Heart right ventricle (tissue), 16 donors: ENCODE measurements at regions not wholly inside any gene's neighbourhood (a gene's known extent, or its start where the extent isn't known, plus 50 kb on each side); places are given as distances from the start of the nearest gene placed in this dataset.

Experiments used
- ATAC-seq, 8 donors: fragments of 200-7000 bp; cut with Tn5 transposase; one replicate each; pipeline ENCODE4 v1.9.1; 2020; ENCODE audit warnings: mild to moderate bottlenecking in 8 of 8, moderate library complexity in 8 of 8, moderate number of reproducible peaks in 1 of 8
- DNase-seq, 2 donors: peaks; one replicate each; pipeline ENCODE4 v3.0.0-alpha.2; 2020
- H3K27ac ChIP-seq, 10 donors: fragments of 200-600 bp; sonication (generic) in 2 of 10; one replicate each; pipeline versions ENCODE4 v1.5.0 to v1.8.0; 2020 to 2022; ENCODE audit warnings: mild to moderate bottlenecking in 3 of 10
- H3K27me3 ChIP-seq, 7 donors: fragments of 200-600 bp; one replicate each; pipeline ENCODE4 v1.8.0; 2021 to 2022; ENCODE audit warnings: mild to moderate bottlenecking in 2 of 7
- H3K36me3 ChIP-seq, 9 donors: fragments of 200-600 bp; sonication (generic) in 1 of 9; one replicate each; pipeline versions ENCODE4 v1.5.0 to v1.8.0; 2020 to 2022; ENCODE audit warnings: mild to moderate bottlenecking in 2 of 9
- H3K4me1 ChIP-seq, 9 donors: fragments of 200-600 bp; sonication (generic) in 1 of 9; one replicate each; pipeline versions ENCODE4 v1.5.0 to v1.8.0; 2020 to 2022; ENCODE audit warnings: mild to moderate bottlenecking in 4 of 9
- H3K4me3 ChIP-seq, 10 donors: fragments of 200-600 bp; sonication (generic) in 2 of 10; one replicate each; pipeline versions ENCODE4 v1.5.0 to v1.8.0; 2020 to 2022; ENCODE audit warnings: mild to moderate bottlenecking in 7 of 10, moderate library complexity in 2 of 10
- H3K9me3 ChIP-seq, 11 donors: fragments of 200-600 bp in 10 of 11; sonication (generic) in 2 of 11; one replicate each; pipeline versions ENCODE4 v1.5.0 to v1.8.0; 2013 to 2022; ENCODE audit warnings: mild to moderate bottlenecking in 2 of 11, control low read depth in 1 of 11, moderate library complexity in 1 of 11
- WGBS, 2 donors: extraction: QIAGEN DNeasy Blood & Tissue Kit; methylation state at CpG; one replicate each; pipeline ENCODE4 v1.1.7; 2013; ENCODE audit warnings: inconsistent platforms in 1 of 2; 5-methylcytosine and 5-hydroxymethylcytosine counted together
- intact Hi-C, 10 donors: fragments of 100-400 bp; cut with DNase I; formaldehyde crosslinking; loops; one replicate each; pipeline versions ENCODE4 v1.11.1 to v1.14.2; 2022
- TF ChIP-seq, protein P1 (sequence below), 9 donors: fragments of 200-600 bp; sonication (generic) in 2 of 9; IDR thresholded peaks; one replicate each; pipeline versions ENCODE4 v1.5.0 to v1.8.0; 2021 to 2022; ENCODE audit warnings: antibody characterized with exemption in 9 of 9, mild to moderate bottlenecking in 5 of 9, moderate library complexity in 1 of 9
- donor health status: Arrhythmogenic right ventricular cardiomyopathy.
- donor health status: ischemic (EF 13 %, LVEDD 7.1; RV severe dilation, severe dysfunction).
- donor health status: healthy with polysubstance abuse.
- donor health status: DM: no; HTN: yes; CAD: no.
- donor health status: DM: no; HTN: no; CAD: no.
- donor health status: ischemic (EF 25% LVEDD 6.9; RV normal size, moderate dysfunction).
- donor health status: ischemic (EF 25% LVEDD 5.7; RV mildly dilated, moderate dysfunction).
- donor health status: healthy.
- donor health status: DM: yes; HTN: yes; CAD: no.
- donor health status: Ischemic cardiomyopathy.
- donor health status: ischemic (EF 35%, LVEDD 5.7; RV mildly dilated, moderate dysfunction).
- donor health status: nonischemic (EF 11% LVEDD 7.7; RV severe dilation, severe dysfunction).
- donor health status: DM: yes; HTN: yes; CAD: no.
- donor health status: PGD.
- donor health status: ischemic (EF 29% LVEDD 5.4; RV normal size, mild dysfunction).
- donor health status: nonischemic (EF 23%, LVEDD 6.1; RV moderate dilation, normal function).

DNA sequence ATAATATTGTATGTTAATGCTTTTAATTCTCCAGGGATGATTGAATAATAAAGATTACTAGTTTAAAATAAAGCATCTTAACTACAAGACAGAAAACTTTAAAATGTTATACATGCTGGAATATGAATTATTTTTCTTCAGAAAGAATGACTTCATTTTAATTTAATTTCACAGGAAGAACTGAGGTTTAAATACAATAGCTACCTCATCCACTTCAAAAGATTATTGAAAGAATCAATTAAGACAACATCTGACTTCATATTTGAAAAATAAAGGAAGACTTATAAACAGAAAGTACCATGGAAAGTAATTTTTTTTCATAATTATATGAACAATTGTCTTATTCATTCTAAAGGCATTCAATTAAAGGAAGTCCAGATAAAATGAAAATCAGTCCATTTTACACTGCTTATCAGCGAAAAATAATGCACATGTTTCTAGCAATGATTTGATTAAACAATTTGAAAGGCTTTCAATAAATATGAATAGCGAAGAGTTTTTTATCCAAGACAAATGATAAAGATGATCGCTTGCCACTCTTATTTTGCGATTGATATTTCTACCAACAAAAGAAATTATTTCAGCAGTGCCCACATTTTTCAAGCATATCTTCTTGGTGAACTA lies 368.5 kb upstream of the OPRM1 start:
- TF ChIP-seq, protein P1, sequence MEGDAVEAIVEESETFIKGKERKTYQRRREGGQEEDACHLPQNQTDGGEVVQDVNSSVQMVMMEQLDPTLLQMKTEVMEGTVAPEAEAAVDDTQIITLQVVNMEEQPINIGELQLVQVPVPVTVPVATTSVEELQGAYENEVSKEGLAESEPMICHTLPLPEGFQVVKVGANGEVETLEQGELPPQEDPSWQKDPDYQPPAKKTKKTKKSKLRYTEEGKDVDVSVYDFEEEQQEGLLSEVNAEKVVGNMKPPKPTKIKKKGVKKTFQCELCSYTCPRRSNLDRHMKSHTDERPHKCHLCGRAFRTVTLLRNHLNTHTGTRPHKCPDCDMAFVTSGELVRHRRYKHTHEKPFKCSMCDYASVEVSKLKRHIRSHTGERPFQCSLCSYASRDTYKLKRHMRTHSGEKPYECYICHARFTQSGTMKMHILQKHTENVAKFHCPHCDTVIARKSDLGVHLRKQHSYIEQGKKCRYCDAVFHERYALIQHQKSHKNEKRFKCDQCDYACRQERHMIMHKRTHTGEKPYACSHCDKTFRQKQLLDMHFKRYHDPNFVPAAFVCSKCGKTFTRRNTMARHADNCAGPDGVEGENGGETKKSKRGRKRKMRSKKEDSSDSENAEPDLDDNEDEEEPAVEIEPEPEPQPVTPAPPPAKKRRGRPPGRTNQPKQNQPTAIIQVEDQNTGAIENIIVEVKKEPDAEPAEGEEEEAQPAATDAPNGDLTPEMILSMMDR (IDR thresholded peaks at IDR 0.05) = no peak
- no peaks in the 10 kb centered on the region for H3K27me3 ChIP-seq
- WGBS, 2 donors = 85 to 89% methylated on average over 4 of the region's 4 CpGs
- intact Hi-C loops = no loop called here
- H3K27ac ChIP-seq = no peak overlapping the region
- H3K36me3 ChIP-seq = no peaks in the 10 kb centered on the region
- no peaks in the 10 kb centered on the region for H3K4me1 ChIP-seq
- no peaks in the 10 kb centered on the region for H3K9me3 ChIP-seq
- no peak overlapping the region for H3K4me3 ChIP-seq
- DNase-seq (no peak), ATAC-seq (no peak)

- 95 to 100% methylated on average over 1 of the region's 1 CpG for WGBS, 2 donors
- Histone ChIP-seq H3K4me1 (no peaks in the 10 kb centered on the region), H3K27me3 (no peaks in the 10 kb centered on the region), H3K36me3 (no peaks in the 10 kb centered on the region), H3K9me3 (peaks cover 0 to 6% (median 0%) of the 10 kb centered on the region in 11 donors), H3K4me3 (no peak overlapping the region), H3K27ac (no peak overlapping the region)
- intact Hi-C loops = no loop called here
- DNase-seq (no peak), ATAC-seq (no peak)
- TF ChIP-seq, protein P1 (IDR thresholded peaks at IDR 0.05) = no peak
These were observed 370.3 kb upstream of the OPRM1 start for GRCh38 chr6:153668758-153669157.

- TF ChIP-seq, protein P1 (IDR thresholded peaks at IDR 0.05) = no peak
- no peaks in the 10 kb centered on the region for H3K4me1 ChIP-seq
- no peak for DNase-seq
- H3K27me3 ChIP-seq = no peaks in the 10 kb centered on the region
- H3K36me3 ChIP-seq = no peaks in the 10 kb centered on the region
- no peak for ATAC-seq
- no peak overlapping the region for H3K27ac ChIP-seq
- H3K9me3 ChIP-seq = peaks cover 0 to 33% (median 9%) of the 10 kb centered on the region in 11 donors
- intact Hi-C loops = no loop called here
- H3K4me3 ChIP-seq = no peak overlapping the region
- WGBS, 2 donors = 64 to 69% methylated on average over 1 of the region's 1 CpG
These were observed 376.1 kb upstream of the OPRM1 start for GRCh38 chr6:153662982-153663381.

GRCh38 chr6:153645326-153645725 lies 393.7 kb upstream of the OPRM1 start:
- no peak for DNase-seq
- Histone ChIP-seq H3K9me3 (no peaks in the 10 kb centered on the region), H3K4me3 (no peak overlapping the region), H3K4me1 (no peaks in the 10 kb centered on the region), H3K27ac (no peak overlapping the region), H3K27me3 (no peaks in the 10 kb centered on the region), H3K36me3 (no peaks in the 10 kb centered on the region)
- ATAC-seq = no peak
- TF ChIP-seq, protein P1 (IDR thresholded peaks at IDR 0.05) = no peak
- 98 to 99% methylated on average over 1 of the region's 1 CpG for WGBS, 2 donors
- intact Hi-C loops = no loop called here
